Left forelimb (tissue), 1 donor: ENCODE measurements at regions not wholly inside any gene's neighbourhood (a gene's known extent, or its start where the extent isn't known, plus 50 kb on each side); places are given as distances from the start of the nearest gene placed in this dataset.
A peak's percentile ranks its signal among the peaks of the same experiment; 100 is the strongest.
"Not testable (repeated sequence)": the region's sequence is repeated elsewhere in the genome, so short reads cannot be mapped to it uniquely, and the experiment has no call there.

Experiments used
- DNase-seq: peaks from one replicate; pipeline ENCODE4 v3.0.0-alpha.2; 2018; ENCODE audit warnings: low spot score

- DNase-seq: no peak
Observed at GRCh38 chr6:135651964-135652755, 154.6 kb upstream of the AHI1 start.

- no peak for DNase-seq
Observed at GRCh38 chr6:135655055-135655454, 157.5 kb upstream of the AHI1 start.

GRCh38 chr6:135657207-135657606, 159.7 kb upstream of the AHI1 start:
- no peak for DNase-seq

GRCh38 chr6:135658481-135658880, 160.9 kb upstream of the AHI1 start:
- DNase-seq: no peak

GRCh38 chr6:135658916-135659315, 161.4 kb upstream of the AHI1 start:
- DNase-seq: no peak

GRCh38 chr6:135664527-135664926, 167.0 kb upstream of the AHI1 start:
- no peak for DNase-seq

GRCh38 chr6:135665935-135666334, 168.4 kb upstream of the AHI1 start:
- DNase-seq: no peak

GRCh38 chr6:135667691-135668455, 170.3 kb upstream of the AHI1 start:
- peak; percentile 75 for DNase-seq

- no peak for DNase-seq
Observed at GRCh38 chr6:135672256-135672655, 174.7 kb upstream of the AHI1 start.

- no peak for DNase-seq
Observed at GRCh38 chr6:135673501-135674309, 176.2 kb upstream of the AHI1 start.

GRCh38 chr6:135675026-135675425, 176.5 kb upstream of the PDE7B start:
- DNase-seq: no peak

GRCh38 chr6:135675862-135676261, 175.6 kb upstream of the PDE7B start:
- DNase-seq: no peak

GRCh38 chr6:135680964-135681913, 170.3 kb upstream of the PDE7B start:
- no peak for DNase-seq

- no peak for DNase-seq
Observed at GRCh38 chr6:135686784-135687301, 164.7 kb upstream of the PDE7B start.

- not testable (repeated sequence) for DNase-seq
Observed at GRCh38 chr6:135688476-135688875, 163.0 kb upstream of the PDE7B start.

GRCh38 chr6:135692426-135692825, 159.1 kb upstream of the PDE7B start:
- no peak for DNase-seq

- no peak for DNase-seq
Observed at GRCh38 chr6:135693811-135694370, 157.6 kb upstream of the PDE7B start.

- no peak for DNase-seq
Observed at GRCh38 chr6:135699705-135700104, 151.8 kb upstream of the PDE7B start.

- no peak for DNase-seq
Observed at GRCh38 chr6:135701426-135701825, 150.1 kb upstream of the PDE7B start.

GRCh38 chr6:135703007-135703406, 148.5 kb upstream of the PDE7B start:
- no peak for DNase-seq

GRCh38 chr6:135703621-135704020, 147.9 kb upstream of the PDE7B start:
- DNase-seq: no peak
